Right cardiac atrium (tissue), 5 donors: ENCODE measurements at regions not wholly inside any gene's neighbourhood (a gene's known extent, or its start where the extent isn't known, plus 50 kb on each side); places are given as distances from the start of the nearest gene placed in this dataset.

Experiments
- ATAC-seq, 2 donors: fragments of 200-7000 bp; cut with Tn5 transposase; one replicate each; pipeline versions ENCODE4 v1.8.0 to v1.9.1; 2020; ENCODE audit warnings: moderate library complexity in 2 of 2, mild to moderate bottlenecking in 1 of 2
- DNase-seq, 3 donors: peaks; one replicate each; pipeline ENCODE4 v3.0.0-alpha.2; 2020
- H3K27ac ChIP-seq: one replicate; pipeline ENCODE4 v1.5.1; 2013; ENCODE audit warnings: mild to moderate bottlenecking, low read length, control low read depth, moderate library complexity
- H3K27me3 ChIP-seq: one replicate; pipeline ENCODE4 v1.6.1; 2013; ENCODE audit not compliant: control insufficient read depth, insufficient read depth
- H3K4me1 ChIP-seq: one replicate; pipeline ENCODE4 v1.6.1; 2013; ENCODE audit warnings: low read length; ENCODE audit not compliant: control insufficient read depth, insufficient read depth
- H3K4me3 ChIP-seq: one replicate; pipeline ENCODE4 v1.5.1; 2013; ENCODE audit warnings: low read length, control low read depth
- H3K9me3 ChIP-seq: one replicate; pipeline ENCODE4 v1.6.1; 2013; ENCODE audit warnings: low read length; ENCODE audit not compliant: control insufficient read depth
- WGBS: extraction: QIAGEN DNeasy Blood & Tissue Kit; methylation state at CpG from one replicate; pipeline ENCODE4 v1.1.7; 2013; 5-methylcytosine and 5-hydroxymethylcytosine counted together
- intact Hi-C, 4 donors: fragments of 100-400 bp; cut with DNase I; formaldehyde crosslinking; loops; one replicate each; pipeline versions ENCODE4 v1.11.0 to v1.14.0; 2022 to 2023
- donor health status: healthy with polysubstance abuse.
- donor health status: DM: no; HTN: yes; CAD: no.
- donor health status: DM: no; HTN: no; CAD: no.
- donor health status: DM: no; HTN: yes; CAD: no; lungs with severe emphysema.
- donor health status: DM: yes; HTN: yes; CAD: no.

DNA sequence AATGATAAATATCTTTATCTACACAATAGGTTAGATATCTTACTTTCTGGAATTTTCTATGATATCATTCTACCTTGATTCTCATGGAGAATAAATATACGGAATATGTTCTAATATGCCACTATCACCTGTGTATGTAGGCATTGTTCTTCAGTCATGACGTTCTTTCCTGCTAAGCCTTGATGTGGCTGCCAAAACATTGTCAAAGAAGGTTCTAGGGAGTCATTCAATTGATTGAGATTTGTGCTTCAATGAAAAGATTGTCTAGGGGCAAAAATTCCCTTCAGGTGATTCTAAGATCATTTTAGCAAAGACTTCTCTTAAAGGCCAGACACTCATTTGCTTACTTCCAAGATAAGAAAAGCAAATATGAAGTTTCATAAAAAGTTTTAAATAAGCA is 118.1 kb downstream of the MAT2B start:
- no peaks in the 10 kb centered on the region for H3K27me3 ChIP-seq
- no peaks in the 10 kb centered on the region for H3K9me3 ChIP-seq
- WGBS = 70% methylated on average over 2 of the region's 2 CpGs
- ATAC-seq = no peak
- no peak overlapping the region for H3K4me3 ChIP-seq
- no peak for DNase-seq
- no peaks in the 10 kb centered on the region for H3K4me1 ChIP-seq
- intact Hi-C loops = no loop called here
- no peak overlapping the region for H3K27ac ChIP-seq

GRCh38 chr5:163623986-163624385 is 118.6 kb downstream of the MAT2B start:
- Histone ChIP-seq H3K9me3 (no peaks in the 10 kb centered on the region), H3K4me1 (no peaks in the 10 kb centered on the region), H3K27ac (no peak overlapping the region), H3K4me3 (no peak overlapping the region), H3K27me3 (no peaks in the 10 kb centered on the region)
- intact Hi-C loops = no loop called here
- DNase-seq = no peak
- WGBS = 46% methylated on average over 2 of the region's 2 CpGs
- ATAC-seq = no peak

DNA sequence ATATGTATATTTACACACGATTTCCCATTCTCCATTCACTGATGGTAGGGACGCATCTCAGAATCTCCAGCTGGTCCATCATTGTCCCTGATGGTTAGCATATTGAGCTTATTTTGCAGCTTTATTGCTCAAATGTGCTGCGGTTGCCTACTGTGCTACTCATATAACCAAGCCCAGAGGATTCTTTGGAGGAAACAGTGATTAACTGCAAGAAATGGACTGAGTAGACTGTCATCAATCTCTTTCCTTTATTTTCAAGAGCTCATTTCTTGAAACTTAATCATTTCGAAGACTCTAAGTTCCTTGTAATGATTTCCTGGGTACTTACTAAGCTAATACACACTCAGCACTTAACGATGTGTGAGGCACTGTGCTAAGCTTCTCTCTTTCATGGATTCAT is 119.0 kb downstream of the MAT2B start:
- Histone ChIP-seq H3K9me3 (no peaks in the 10 kb centered on the region), H3K27ac (no peak overlapping the region), H3K4me3 (no peak overlapping the region), H3K4me1 (no peaks in the 10 kb centered on the region), H3K27me3 (no peaks in the 10 kb centered on the region)
- ATAC-seq (no peak), DNase-seq (no peak)
- 81% methylated on average over 5 of the region's 5 CpGs for WGBS
- intact Hi-C loops = no loop called here

DNA sequence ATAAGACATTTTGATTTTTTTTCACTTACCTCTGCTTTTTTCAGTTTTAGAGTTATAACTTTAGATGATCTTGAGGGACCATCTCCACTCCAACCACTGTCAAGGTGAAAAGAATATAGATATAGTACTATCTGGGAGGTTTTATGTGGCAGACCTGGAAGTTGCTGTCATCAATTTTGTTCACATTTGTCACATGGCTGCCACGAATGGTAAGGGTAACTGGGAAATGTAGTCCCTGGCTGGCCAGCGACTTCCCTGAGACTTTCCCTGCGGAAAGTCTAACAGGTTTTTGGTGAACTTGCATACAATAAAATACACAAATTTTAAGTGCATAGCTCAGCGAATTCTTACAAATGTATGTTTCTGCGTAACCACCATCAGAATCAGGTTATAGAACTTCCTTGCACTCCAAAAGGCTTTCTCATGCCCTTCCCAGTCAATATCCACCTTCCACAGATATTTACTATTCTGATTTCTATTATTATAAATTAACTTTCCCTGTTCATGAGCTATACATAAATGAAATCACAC is 121.5 kb downstream of the MAT2B start:
- no peak overlapping the region for H3K27ac ChIP-seq
- no peak overlapping the region for H3K4me3 ChIP-seq
- no peak for ATAC-seq
- H3K4me1 ChIP-seq = no peaks in the 10 kb centered on the region
- intact Hi-C loops = no loop called here
- no peaks in the 10 kb centered on the region for H3K9me3 ChIP-seq
- H3K27me3 ChIP-seq = no peaks in the 10 kb centered on the region
- WGBS = 88% methylated on average over 5 of the region's 5 CpGs
- no peak for DNase-seq

GRCh38 chr5:163631856-163632255 is 126.4 kb downstream of the MAT2B start:
- Histone ChIP-seq H3K4me1 (no peaks in the 10 kb centered on the region), H3K27me3 (no peaks in the 10 kb centered on the region), H3K4me3 (no peak overlapping the region), H3K27ac (no peak overlapping the region), H3K9me3 (no peaks in the 10 kb centered on the region)
- 49% methylated on average over 3 of the region's 3 CpGs for WGBS
- ATAC-seq (no peak), DNase-seq (no peak)
- intact Hi-C loops = no loop called here

DNA sequence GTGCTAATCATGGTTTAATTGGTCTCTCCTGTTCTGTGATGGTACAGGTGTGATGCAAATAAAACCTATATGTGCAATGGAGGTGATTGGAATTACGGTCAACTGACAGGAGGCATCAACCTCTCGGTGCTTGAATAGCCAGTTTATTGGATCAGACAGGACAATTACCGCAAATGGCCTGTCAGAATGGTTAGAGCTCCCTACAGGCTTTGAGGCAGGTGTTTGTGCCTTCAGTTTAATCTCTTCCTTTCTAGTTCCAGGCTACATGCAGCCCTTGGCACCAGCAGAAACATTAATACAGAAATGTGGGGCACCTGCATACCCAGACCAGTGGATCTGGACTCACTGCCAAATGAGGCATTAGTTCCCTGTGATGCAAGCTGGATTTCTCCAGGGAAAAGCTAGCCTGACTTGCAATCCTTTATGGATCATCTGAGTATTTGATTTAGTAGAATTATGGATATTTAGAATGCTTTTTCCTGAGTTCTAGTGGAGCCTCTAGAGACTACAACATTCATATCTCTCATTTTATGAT is 128.6 kb downstream of the MAT2B start:
- WGBS = 87% methylated on average over 3 of the region's 3 CpGs
- intact Hi-C loops = no loop called here

GRCh38 chr5:163635631-163636030 is 130.2 kb downstream of the MAT2B start:
- H3K27me3 ChIP-seq = no peaks in the 10 kb centered on the region
- ATAC-seq = no peak
- no peaks in the 10 kb centered on the region for H3K9me3 ChIP-seq
- DNase-seq = no peak
- no peaks in the 10 kb centered on the region for H3K4me1 ChIP-seq
- H3K27ac ChIP-seq = no peak overlapping the region
- intact Hi-C loops = no loop called here
- 66% methylated on average over 2 of the region's 2 CpGs for WGBS
- no peak overlapping the region for H3K4me3 ChIP-seq

More for the DNA sequence above, 128.6 kb downstream of the MAT2B start:
- ATAC-seq = no peak
- no peak for DNase-seq
- H3K27me3 ChIP-seq = no peaks in the 10 kb centered on the region
- no peaks in the 10 kb centered on the region for H3K4me1 ChIP-seq
- H3K9me3 ChIP-seq = no peaks in the 10 kb centered on the region
- H3K4me3 ChIP-seq = no peak overlapping the region
- no peak overlapping the region for H3K27ac ChIP-seq

- no peak overlapping the region for H3K27ac ChIP-seq
- intact Hi-C loops = no loop called here
- ATAC-seq = no peak
Measured at GRCh38 chr5:163642904-163643303, 137.5 kb downstream of the MAT2B start.

GRCh38 chr5:163645421-163646416 is 140.3 kb downstream of the MAT2B start:
- intact Hi-C loops = no loop called here
- no peak for ATAC-seq
- Histone ChIP-seq H3K27ac (no peak overlapping the region), H3K27me3 (no peaks in the 10 kb centered on the region), H3K4me3 (no peak overlapping the region), H3K9me3 (no peaks in the 10 kb centered on the region), H3K4me1 (no peaks in the 10 kb centered on the region)
- DNase-seq = no peak
- 63% methylated on average over 5 of the region's 5 CpGs for WGBS

More at GRCh38 chr5:163642904-163643303, 137.5 kb downstream of the MAT2B start:
- H3K9me3 ChIP-seq = no peaks in the 10 kb centered on the region
- H3K4me3 ChIP-seq = no peak overlapping the region
- H3K27me3 ChIP-seq = no peaks in the 10 kb centered on the region
- no peak for DNase-seq
- 79% methylated on average over 4 of the region's 4 CpGs for WGBS
- H3K4me1 ChIP-seq = no peaks in the 10 kb centered on the region

DNA sequence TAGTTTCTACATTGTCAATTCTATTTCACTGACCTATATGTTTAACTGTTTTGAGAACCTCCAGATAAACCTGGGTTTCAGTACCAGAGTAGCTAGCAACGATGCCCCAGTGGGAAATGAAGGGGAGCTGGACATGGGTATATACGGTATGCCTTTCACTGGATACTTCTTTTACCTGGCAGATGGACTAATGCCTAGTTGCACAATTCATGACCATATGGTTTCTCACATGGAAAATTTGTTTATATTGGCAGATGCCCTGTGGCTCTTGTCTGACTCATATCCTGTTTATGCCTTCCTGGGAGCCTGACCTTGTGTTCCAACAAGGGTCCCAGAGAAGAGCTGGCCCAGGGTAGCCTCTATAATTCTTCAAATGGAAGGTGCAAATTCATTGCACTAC is 144.1 kb downstream of the MAT2B start:
- H3K4me3 ChIP-seq = no peak overlapping the region
- ATAC-seq (no peak), DNase-seq (no peak)
- no peaks in the 10 kb centered on the region for H3K4me1 ChIP-seq
- no peaks in the 10 kb centered on the region for H3K9me3 ChIP-seq
- intact Hi-C loops = no loop called here
- 79% methylated on average over 2 of the region's 2 CpGs for WGBS
- no peaks in the 10 kb centered on the region for H3K27me3 ChIP-seq
- no peak overlapping the region for H3K27ac ChIP-seq

DNA sequence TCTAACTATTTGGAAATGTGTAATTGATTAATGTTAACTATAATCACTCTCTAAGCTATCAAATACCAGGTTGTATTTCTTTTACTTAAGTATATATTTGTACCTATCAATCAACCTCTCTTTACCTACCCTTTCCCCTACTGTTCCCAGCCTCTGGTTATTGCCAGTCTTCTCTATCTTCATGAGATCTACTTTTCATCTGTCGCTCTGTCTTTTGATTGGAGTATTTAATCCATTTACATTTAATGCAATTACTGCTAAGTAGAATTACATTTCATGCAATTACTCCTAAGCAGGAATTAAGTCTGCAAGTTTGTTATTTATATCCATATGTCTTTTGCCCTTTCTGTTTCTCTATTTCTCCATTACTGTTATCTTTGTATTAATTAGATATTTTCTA is 148.1 kb downstream of the MAT2B start:
- DNase-seq (no peak), ATAC-seq (no peak)
- Histone ChIP-seq H3K27me3 (no peaks in the 10 kb centered on the region), H3K27ac (no peak overlapping the region), H3K9me3 (no peaks in the 10 kb centered on the region), H3K4me3 (no peak overlapping the region), H3K4me1 (no peaks in the 10 kb centered on the region)
- intact Hi-C loops = no loop called here
- 91% methylated on average over 1 of the region's 1 CpG for WGBS
